ENCODE measurements at regions not wholly inside any gene's neighbourhood (a gene's known extent, or its start where the extent isn't known, plus 50 kb on each side); places are given as distances from the start of the nearest gene placed in this dataset.

DNA sequence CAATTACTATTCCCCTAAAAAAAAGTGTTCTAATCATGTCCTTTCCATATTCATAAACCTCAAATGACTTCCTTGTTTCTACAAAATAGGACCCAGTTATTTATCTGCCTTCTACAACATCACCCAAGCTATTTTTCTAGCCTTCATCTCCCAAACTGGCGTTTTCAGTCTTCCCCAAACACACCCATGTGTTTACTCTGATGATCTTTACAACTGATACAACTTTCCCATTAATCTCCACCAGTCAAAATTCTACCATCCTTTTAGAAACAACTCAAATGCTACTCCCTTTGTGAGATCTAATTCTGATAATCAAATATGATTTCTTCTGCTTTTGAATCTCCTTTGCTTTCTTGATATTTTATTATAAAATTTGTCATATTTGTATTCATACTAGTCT, 114.5 kb downstream of the DUSP6 start:
- H3K9me3 ChIP-seq (ENCODE audit: control insufficient read depth, insufficient read depth, low read length): no peaks in the 10 kb centered on the region
- H3K36me3 ChIP-seq (ENCODE audit: control insufficient read depth, insufficient read depth, low read length): no peaks in the 10 kb centered on the region
- H3K4me3 ChIP-seq (ENCODE audit: low read depth, low read length): no peak overlapping the region
- H3K9ac ChIP-seq (ENCODE audit: low read depth, low read length): no peak overlapping the region
- no peaks in the 10 kb centered on the region for H3K27me3 ChIP-seq (ENCODE audit: control insufficient read depth, insufficient read depth, low read length)
- no peaks in the 10 kb centered on the region for H3K4me1 ChIP-seq (ENCODE audit: control insufficient read depth, insufficient read depth, low read length)

DNA sequence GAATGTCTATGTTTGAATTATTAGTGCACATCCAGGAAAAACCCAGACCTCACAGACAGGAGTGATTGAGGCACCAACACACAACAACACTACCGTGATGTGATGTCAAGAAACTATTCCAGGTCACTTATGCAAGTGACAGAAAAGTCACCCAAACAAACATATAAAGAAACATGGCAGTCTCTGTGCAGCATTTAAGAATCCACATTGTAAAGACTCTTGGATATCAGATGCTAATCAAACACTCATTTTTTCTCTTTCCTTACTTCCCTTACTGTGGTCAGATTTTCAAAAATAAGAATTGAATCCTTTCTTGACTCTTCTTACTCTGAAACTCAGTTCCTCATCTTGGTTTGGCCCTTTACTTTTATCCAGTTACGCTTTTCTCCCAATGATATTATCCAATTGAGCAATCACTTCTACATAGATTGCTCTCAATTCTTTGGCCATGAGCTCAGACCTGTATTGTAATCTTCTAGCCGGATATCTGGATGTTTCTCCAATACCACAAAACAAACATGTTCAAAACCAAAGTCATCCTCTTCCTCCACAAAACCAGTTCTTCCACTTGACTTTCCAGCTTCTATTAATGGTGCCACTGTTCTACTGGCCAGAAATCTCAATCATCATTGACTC, 115.4 kb downstream of the DUSP6 start:
- Histone ChIP-seq H3K27me3 (ENCODE audit: control insufficient read depth, insufficient read depth, low read length) (no peaks in the 10 kb centered on the region), H3K4me1 (ENCODE audit: control insufficient read depth, insufficient read depth, low read length) (no peaks in the 10 kb centered on the region), H3K9ac (ENCODE audit: low read depth, low read length) (no peak overlapping the region), H3K9me3 (ENCODE audit: control insufficient read depth, insufficient read depth, low read length) (no peaks in the 10 kb centered on the region), H3K4me3 (ENCODE audit: low read depth, low read length) (no peak overlapping the region), H3K36me3 (ENCODE audit: control insufficient read depth, insufficient read depth, low read length) (no peaks in the 10 kb centered on the region)

GRCh38 chr12:89236237-89236636, 116.1 kb downstream of the DUSP6 start:
- Histone ChIP-seq H3K27me3 (ENCODE audit: control insufficient read depth, insufficient read depth, low read length) (no peaks in the 10 kb centered on the region), H3K9me3 (ENCODE audit: control insufficient read depth, insufficient read depth, low read length) (no peaks in the 10 kb centered on the region), H3K36me3 (ENCODE audit: control insufficient read depth, insufficient read depth, low read length) (no peaks in the 10 kb centered on the region), H3K4me1 (ENCODE audit: control insufficient read depth, insufficient read depth, low read length) (no peaks in the 10 kb centered on the region), H3K4me3 (ENCODE audit: low read depth, low read length) (no peak overlapping the region), H3K9ac (ENCODE audit: low read depth, low read length) (no peak overlapping the region)

DNA sequence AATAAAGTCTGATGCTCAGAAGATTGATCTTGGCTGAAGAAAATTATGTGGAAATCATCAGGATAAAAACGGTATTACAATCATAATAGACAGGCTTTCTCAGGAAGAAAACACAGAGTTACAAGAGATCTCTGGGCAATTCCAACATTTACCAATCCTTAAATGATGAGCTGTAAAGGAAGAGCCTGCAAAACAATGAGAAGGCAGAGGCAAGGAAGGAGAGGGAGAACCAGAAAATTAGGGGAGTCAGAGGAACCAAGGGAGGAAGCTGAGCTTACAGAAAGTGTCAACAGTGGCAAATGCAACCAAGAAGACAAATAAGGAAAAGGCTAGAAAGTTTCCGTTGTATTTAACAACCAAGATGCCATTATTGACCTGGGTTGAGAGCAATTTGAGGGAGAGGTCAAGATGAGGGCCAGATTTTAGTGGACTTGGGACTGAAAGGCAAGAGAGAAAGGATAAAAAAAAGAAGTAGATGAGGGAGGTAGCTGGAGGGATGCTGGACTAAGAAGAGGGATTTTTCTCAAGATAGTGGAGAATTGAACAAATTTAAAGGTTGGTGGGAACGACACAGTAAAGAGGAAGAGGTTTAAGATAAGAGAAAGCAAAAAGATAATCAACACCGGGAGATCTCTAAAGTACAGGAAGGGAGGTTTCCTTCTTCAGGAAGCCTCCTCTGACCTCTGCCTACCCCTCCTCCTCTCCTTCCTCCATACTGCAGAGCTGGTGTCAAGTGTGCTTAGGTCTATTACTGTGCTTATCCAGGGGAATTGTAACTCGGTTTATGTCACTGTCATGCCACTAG, 116.9 kb downstream of the DUSP6 start:
- no peak overlapping the region for H3K4me3 ChIP-seq (ENCODE audit: low read depth, low read length)
- H3K4me1 ChIP-seq (ENCODE audit: control insufficient read depth, insufficient read depth, low read length): no peaks in the 10 kb centered on the region
- H3K27me3 ChIP-seq (ENCODE audit: control insufficient read depth, insufficient read depth, low read length): no peaks in the 10 kb centered on the region

DNA sequence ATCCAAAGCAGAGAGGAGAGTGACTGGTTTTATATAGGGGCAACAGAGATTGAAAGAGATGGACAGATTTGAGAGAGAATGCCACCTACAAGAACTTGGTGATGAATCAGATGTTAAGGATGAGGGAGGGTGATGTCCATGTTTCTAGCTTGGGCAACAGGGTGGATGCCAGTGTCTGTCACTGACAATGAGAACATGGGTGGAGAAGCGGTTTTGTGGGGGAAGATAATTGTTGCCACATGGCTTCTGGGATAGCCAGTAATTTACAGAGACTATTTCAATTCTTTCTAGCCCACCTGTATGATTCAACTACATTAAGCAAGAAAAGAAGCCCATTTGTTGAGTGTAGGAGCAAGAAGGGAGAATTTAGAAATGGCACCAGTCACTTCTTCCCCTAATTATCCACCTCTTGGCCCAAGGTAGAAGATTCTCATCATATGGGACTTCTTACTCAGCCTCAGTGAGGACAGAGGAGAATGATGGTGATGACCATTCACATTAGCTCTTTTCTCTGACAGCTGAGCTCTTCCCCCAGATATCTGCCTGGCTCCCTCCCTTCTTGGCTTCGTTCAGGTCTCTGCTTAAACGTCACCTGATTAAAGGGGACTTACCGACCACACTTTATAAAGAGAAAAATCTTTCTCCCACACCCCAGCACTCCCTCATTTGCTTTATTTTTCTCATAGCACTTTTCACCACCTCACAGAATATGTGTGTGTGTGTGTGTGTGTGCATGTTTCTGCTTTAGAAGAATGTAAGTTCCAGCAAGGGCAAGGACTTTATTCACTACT, 117.8 kb downstream of the DUSP6 start:
- Histone ChIP-seq H3K27me3 (ENCODE audit: control insufficient read depth, insufficient read depth, low read length) (no peaks in the 10 kb centered on the region), H3K36me3 (ENCODE audit: control insufficient read depth, insufficient read depth, low read length) (no peaks in the 10 kb centered on the region), H3K9ac (ENCODE audit: low read depth, low read length) (no peak overlapping the region), H3K9me3 (ENCODE audit: control insufficient read depth, insufficient read depth, low read length) (no peaks in the 10 kb centered on the region), H3K4me1 (ENCODE audit: control insufficient read depth, insufficient read depth, low read length) (no peaks in the 10 kb centered on the region), H3K4me3 (ENCODE audit: low read depth, low read length) (no peak overlapping the region)

More for the DNA sequence above, 116.9 kb downstream of the DUSP6 start:
- Histone ChIP-seq H3K9me3 (ENCODE audit: control insufficient read depth, insufficient read depth, low read length) (no peaks in the 10 kb centered on the region), H3K9ac (ENCODE audit: low read depth, low read length) (no peak overlapping the region), H3K36me3 (ENCODE audit: control insufficient read depth, insufficient read depth, low read length) (no peaks in the 10 kb centered on the region)

DNA sequence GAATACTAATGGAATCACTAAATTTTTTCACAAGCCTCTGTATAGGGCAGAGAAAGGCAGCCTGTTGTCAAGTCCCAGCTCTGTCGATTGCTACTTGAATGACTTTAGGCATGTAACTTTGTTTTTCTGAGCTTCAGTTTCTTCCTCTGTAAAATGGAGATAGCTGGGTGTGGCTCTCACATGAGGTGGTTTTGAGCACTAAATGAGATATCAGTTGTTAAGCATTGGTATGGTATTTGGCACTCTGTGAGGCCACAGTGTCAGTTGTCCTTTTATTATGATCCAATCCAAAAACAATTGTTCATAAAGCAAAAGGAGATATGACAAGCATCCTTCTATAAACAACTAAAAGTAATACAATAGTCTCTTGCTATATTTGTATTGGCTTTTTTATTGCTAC, 120.6 kb downstream of the DUSP6 start:
- no peaks in the 10 kb centered on the region for H3K36me3 ChIP-seq (ENCODE audit: control insufficient read depth, insufficient read depth, low read length)
- no peaks in the 10 kb centered on the region for H3K9me3 ChIP-seq (ENCODE audit: control insufficient read depth, insufficient read depth, low read length)
- no peak overlapping the region for H3K4me3 ChIP-seq (ENCODE audit: low read depth, low read length)
- no peaks in the 10 kb centered on the region for H3K4me1 ChIP-seq (ENCODE audit: control insufficient read depth, insufficient read depth, low read length)
- H3K27me3 ChIP-seq (ENCODE audit: control insufficient read depth, insufficient read depth, low read length): no peaks in the 10 kb centered on the region
- no peak overlapping the region for H3K9ac ChIP-seq (ENCODE audit: low read depth, low read length)

- no peaks in the 10 kb centered on the region for H3K36me3 ChIP-seq (ENCODE audit: control insufficient read depth, insufficient read depth, low read length)
- no peaks in the 10 kb centered on the region for H3K27me3 ChIP-seq (ENCODE audit: control insufficient read depth, insufficient read depth, low read length)
- H3K9me3 ChIP-seq (ENCODE audit: control insufficient read depth, insufficient read depth, low read length): no peaks in the 10 kb centered on the region
- H3K4me3 ChIP-seq (ENCODE audit: low read depth, low read length): no peak overlapping the region
- no peak overlapping the region for H3K9ac ChIP-seq (ENCODE audit: low read depth, low read length)
- H3K4me1 ChIP-seq (ENCODE audit: control insufficient read depth, insufficient read depth, low read length): no peaks in the 10 kb centered on the region
These were observed 121.7 kb downstream of the DUSP6 start for GRCh38 chr12:89230376-89231315.

GRCh38 chr12:89228491-89228890, 123.8 kb downstream of the DUSP6 start:
- Histone ChIP-seq H3K9me3 (ENCODE audit: control insufficient read depth, insufficient read depth, low read length) (no peaks in the 10 kb centered on the region), H3K36me3 (ENCODE audit: control insufficient read depth, insufficient read depth, low read length) (no peaks in the 10 kb centered on the region)

DNA sequence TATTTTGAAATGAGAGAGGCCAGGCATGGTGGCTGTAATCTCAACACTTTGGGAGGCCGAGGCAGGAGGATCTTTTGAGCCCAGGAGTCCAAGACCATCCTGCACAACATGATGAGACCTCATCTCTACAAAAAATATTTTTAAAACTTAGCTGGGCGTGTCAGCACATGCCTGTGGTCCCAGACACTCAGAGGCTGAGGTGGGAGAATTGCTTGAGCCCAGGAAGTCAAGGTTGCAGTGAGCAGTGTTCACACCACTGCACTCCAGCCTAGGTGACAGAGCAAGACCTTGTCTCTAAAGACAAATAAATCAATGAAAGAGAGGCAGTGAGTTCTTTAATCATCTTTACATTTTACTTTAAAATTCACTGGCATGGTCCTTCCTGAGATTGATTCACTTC, 124.5 kb downstream of the DUSP6 start:
- Histone ChIP-seq H3K4me1 (ENCODE audit: control insufficient read depth, insufficient read depth, low read length) (no peaks in the 10 kb centered on the region), H3K27me3 (ENCODE audit: control insufficient read depth, insufficient read depth, low read length) (no peaks in the 10 kb centered on the region), H3K4me3 (ENCODE audit: low read depth, low read length) (no peak overlapping the region), H3K9ac (ENCODE audit: low read depth, low read length) (no peak overlapping the region), H3K9me3 (ENCODE audit: control insufficient read depth, insufficient read depth, low read length) (no peaks in the 10 kb centered on the region), H3K36me3 (ENCODE audit: control insufficient read depth, insufficient read depth, low read length) (no peaks in the 10 kb centered on the region)

More at GRCh38 chr12:89228491-89228890, 123.8 kb downstream of the DUSP6 start:
- Histone ChIP-seq H3K9ac (ENCODE audit: low read depth, low read length) (no peak overlapping the region), H3K4me1 (ENCODE audit: control insufficient read depth, insufficient read depth, low read length) (no peaks in the 10 kb centered on the region), H3K27me3 (ENCODE audit: control insufficient read depth, insufficient read depth, low read length) (no peaks in the 10 kb centered on the region), H3K4me3 (ENCODE audit: low read depth, low read length) (no peak overlapping the region)

- no peaks in the 10 kb centered on the region for H3K36me3 ChIP-seq (ENCODE audit: control insufficient read depth, insufficient read depth, low read length)
- H3K9me3 ChIP-seq (ENCODE audit: control insufficient read depth, insufficient read depth, low read length): no peaks in the 10 kb centered on the region
- H3K4me1 ChIP-seq (ENCODE audit: control insufficient read depth, insufficient read depth, low read length): no peaks in the 10 kb centered on the region
- no peak overlapping the region for H3K4me3 ChIP-seq (ENCODE audit: low read depth, low read length)
- no peaks in the 10 kb centered on the region for H3K27me3 ChIP-seq (ENCODE audit: control insufficient read depth, insufficient read depth, low read length)
- H3K9ac ChIP-seq (ENCODE audit: low read depth, low read length): no peak overlapping the region
These were observed 126.4 kb downstream of the DUSP6 start for GRCh38 chr12:89225808-89226411.

DNA sequence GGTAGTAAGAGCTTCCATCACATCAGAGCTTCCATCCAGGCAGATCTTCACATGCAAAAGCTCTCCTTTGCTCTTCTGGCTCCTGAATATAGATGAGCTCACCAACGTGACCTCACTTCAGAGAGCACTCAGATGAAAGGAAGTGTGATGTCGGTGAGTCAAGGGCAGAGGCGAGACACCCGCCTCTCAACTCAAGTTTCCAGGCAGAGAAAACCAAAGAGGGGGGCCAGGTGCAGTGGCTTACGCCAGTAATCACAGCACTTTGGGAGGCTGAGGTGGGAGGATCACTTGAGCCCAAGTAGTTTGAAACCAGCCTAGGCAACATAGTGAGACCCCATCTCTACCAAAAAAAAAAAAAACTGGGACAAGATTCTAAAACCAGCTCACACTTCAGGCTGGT, 126.9 kb downstream of the DUSP6 start:
- no peaks in the 10 kb centered on the region for H3K36me3 ChIP-seq (ENCODE audit: control insufficient read depth, insufficient read depth, low read length)
- H3K4me3 ChIP-seq (ENCODE audit: low read depth, low read length): no peak overlapping the region
- no peaks in the 10 kb centered on the region for H3K9me3 ChIP-seq (ENCODE audit: control insufficient read depth, insufficient read depth, low read length)
- no peaks in the 10 kb centered on the region for H3K27me3 ChIP-seq (ENCODE audit: control insufficient read depth, insufficient read depth, low read length)
- no peak overlapping the region for H3K9ac ChIP-seq (ENCODE audit: low read depth, low read length)
- H3K4me1 ChIP-seq (ENCODE audit: control insufficient read depth, insufficient read depth, low read length): no peaks in the 10 kb centered on the region
